GM08714 (cell line): ENCODE measurements at regions not wholly inside any gene's neighbourhood (a gene's known extent, or its start where the extent isn't known, plus 50 kb on each side); places are given as distances from the start of the nearest gene placed in this dataset.
"Not testable (repeated sequence)": the region's sequence is repeated elsewhere in the genome, so short reads cannot be mapped to it uniquely, and the experiment has no call there.

Experiments
- H3K4me3 ChIP-seq: fragments of 200-500 bp; sonication (Bioruptor generic); 2 replicates; pipeline ENCODE4 v1.5.1; 2014; ENCODE audit warnings: mild to moderate bottlenecking, low read length, inconsistent platforms
- ZNF274 ChIP-seq: IDR thresholded peaks from 2 replicates; pipeline ENCODE4 v1.6.1; 2012; ENCODE audit warnings: mild to moderate bottlenecking, low read depth, low read length

DNA sequence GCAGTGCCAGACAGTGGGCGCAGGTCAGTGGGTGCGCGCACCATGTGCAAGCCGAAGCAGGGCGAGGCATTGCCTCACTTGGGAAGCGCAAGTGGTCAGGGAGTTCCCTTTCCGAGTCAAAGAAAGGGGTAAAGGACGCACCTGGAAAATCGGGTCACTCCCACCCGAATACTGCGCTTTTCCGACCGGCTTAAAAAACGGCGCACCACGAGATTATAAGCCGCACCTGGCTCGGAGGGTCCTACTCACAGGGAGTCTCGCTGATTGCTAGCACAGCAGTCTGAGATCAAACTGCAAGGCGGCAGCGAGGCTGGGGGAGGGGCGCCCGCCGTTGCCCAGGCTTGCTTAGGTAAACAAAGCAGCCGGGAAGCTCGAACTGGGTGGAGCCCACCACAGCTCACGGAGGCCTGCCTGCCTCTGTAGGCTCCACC lies 77.9 kb downstream of the NR4A2 start:
- not testable (repeated sequence) for H3K4me3 ChIP-seq

DNA sequence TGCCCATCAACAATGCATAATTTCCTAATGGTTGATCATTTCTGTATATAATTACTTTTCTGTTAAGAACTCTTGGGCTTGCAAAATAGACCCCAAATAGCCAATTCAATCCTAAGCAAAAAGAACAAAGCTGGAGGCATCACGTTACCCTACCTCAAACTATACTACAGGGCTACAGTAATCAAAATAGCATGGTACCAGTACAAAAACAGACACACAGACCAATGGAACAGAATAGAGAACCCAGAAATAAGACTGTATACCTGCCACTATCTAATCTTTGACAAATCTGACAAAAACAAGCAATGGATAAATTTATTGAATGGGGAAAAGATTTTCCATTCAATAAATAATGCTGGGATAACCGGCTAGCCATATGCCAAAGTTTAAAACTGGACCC lies 78.8 kb downstream of the NR4A2 start:
- H3K4me3 ChIP-seq: no peak overlapping the region
- TF ChIP-seq ZNF274: no peak

DNA sequence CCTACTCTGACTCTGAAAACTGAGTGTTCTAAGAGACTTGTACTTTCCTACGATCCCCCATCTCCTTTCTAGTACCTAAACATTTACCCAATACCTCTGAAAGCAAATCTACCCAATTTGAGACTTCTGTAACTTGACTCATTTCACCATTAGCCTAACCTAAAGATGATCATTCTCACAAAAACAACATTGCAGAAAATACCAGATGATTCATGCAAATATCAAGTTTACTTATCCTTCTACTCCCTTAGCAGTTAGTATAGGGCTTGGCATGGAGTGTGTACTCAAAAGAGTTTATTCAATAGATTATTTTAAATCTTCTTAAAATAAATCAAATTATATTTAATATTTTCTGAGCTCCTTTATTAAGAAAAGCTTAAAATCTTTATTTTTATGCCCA lies 89.6 kb downstream of the NR4A2 start:
- H3K4me3 ChIP-seq: no peak overlapping the region

DNA sequence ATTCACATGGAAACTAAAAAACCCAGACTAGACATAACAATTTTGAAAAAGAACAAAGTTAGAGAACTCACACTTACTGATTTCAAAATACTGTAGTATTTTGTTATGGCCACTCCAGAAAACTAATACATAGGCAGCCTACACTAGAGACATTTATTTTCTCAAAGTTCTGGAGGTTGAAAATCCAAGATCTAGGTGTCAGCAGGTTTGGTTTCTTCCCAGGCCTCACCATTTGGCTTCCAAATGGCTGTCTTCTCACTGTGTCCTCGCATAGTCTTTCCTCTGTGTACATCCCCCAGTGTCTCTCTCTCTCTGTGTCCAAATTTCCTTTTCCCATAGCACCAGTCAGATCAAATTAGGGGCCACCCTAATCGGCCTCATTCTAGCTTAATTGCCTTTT lies 95.0 kb downstream of the NR4A2 start:
- no peak for TF ChIP-seq ZNF274

More for the DNA sequence above, 89.6 kb downstream of the NR4A2 start:
- TF ChIP-seq ZNF274: no peak

DNA sequence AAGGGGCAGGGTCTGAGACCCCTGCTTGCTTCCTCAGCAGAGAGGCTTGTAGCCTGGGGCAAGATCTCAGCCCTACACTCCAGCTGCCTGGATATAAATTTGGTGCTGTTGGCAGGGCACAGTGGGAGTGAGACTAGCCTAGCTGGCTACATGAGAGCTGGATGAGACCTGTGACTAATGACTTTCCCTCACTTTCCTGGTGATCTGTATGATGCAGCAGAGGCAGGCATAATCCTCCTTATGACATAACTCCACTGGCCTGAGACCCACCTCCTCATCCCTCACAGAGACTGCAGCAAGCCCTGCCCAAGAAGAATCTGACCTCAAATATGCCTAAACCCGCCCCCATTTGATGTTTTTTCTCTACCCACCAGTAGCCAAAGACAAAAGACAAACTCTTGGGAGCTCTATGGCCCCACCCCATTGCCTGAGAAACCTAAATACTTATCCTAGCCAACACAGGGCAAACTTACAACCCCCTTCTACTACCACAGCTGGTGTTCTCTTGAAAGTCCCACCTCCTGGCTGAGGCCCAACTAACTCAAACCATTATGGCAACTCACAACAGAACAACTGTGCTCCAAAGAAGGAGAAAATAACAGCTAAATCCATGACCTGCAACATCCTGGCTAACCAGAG lies 102.7 kb downstream of the NR4A2 start:
- no peak overlapping the region for H3K4me3 ChIP-seq
- no peak for TF ChIP-seq ZNF274

More for the DNA sequence above, 95.0 kb downstream of the NR4A2 start:
- no peak overlapping the region for H3K4me3 ChIP-seq

DNA sequence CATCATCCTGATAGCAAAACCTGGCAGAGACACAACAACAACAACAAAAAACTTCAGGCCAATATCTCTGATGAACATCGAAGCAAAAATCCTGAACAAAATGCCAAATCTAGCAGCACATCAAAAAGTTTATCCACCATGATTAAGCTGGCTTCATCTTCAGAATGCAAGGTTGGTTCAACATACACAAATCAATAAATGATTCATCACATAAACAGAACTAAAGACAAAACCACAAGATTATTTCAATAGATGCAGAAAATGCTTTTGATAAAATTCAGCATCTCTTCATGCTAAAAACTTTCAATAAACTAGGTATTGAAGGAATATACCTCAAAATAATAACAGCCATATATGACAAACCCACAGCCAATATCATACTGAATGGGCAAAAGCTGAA lies 109.2 kb downstream of the NR4A2 start:
- H3K4me3 ChIP-seq: not testable (repeated sequence)

- H3K4me3 ChIP-seq: no peak overlapping the region
- TF ChIP-seq ZNF274: no peak
These were observed 110.8 kb downstream of the NR4A2 start for GRCh38 chr2:156221703-156222102.

DNA sequence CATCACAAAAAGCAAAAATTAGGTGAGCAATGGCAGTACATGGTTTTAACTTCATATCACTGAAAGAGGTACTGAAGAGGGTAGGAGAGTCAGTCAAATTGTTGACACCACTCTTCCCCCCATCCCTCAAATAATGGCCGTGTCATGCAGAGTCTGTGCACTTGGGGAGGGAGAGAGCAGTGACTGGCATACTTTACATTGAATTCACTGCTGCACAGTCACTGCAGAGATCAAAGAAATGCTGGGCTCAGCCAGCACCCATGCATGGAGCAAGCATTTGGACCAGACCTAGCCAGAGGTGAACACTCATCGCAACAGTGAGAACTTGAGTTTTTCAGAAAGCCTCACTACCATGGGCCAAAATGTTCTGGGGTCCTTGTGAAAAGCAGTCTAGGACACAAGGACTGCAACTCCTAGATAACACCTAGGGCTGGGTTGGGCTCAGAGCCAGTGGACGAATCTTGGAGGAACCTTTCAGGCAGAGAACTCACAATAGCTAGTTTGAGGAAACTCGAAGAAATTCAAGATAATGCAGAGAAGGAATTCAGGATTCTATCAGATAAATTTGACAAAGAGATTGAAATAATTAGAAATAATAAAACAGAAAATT lies 112.9 kb downstream of the NR4A2 start:
- H3K4me3 ChIP-seq: no peak overlapping the region
- no peak for TF ChIP-seq ZNF274

GRCh38 chr2:156215656-156216055 lies 116.9 kb downstream of the NR4A2 start:
- no peak for TF ChIP-seq ZNF274
- no peak overlapping the region for H3K4me3 ChIP-seq

DNA sequence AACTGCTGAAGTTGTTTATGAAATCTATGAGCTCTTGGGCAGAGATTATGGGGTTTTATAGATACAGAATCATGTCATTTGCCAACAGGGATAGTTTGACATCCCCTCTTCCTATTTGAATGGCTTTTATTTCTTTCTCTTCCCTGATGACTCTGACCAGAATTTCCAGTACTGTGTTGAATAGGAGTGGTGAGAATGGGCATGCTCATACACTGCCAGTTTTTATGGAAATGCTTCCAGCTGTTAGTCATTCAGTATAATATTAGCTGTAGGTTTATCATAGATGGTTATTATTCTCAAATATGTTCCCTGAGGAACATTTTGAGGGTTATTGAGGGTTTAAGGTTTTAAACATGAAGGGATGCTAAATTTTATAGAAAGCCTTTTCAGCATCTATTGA lies 121.2 kb downstream of the NR4A2 start:
- no peak for TF ChIP-seq ZNF274
- no peak overlapping the region for H3K4me3 ChIP-seq

DNA sequence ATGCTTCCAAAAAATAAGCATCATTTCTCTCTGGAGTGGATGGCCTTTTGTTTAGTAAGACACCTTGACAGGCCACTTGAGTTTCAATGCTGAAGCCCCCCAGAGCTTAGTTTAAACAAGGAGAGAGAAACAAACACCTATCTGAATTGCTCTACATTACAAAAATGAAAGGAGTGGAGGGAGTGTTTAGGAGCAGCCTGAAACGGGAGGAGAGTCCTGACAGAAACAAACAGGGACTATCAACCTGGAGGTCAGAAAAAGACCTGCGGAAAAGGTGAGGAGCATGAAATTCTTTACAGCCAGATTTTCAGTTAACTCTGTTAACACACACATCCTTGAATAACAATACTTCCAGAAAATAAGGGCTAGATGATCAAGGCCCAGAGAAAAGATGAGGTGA lies 126.2 kb downstream of the NR4A2 start:
- no peak for TF ChIP-seq ZNF274
- H3K4me3 ChIP-seq: no peak overlapping the region

- no peak overlapping the region for H3K4me3 ChIP-seq
- TF ChIP-seq ZNF274: no peak
These were observed 132.9 kb downstream of the NR4A2 start for GRCh38 chr2:156199588-156199987.

DNA sequence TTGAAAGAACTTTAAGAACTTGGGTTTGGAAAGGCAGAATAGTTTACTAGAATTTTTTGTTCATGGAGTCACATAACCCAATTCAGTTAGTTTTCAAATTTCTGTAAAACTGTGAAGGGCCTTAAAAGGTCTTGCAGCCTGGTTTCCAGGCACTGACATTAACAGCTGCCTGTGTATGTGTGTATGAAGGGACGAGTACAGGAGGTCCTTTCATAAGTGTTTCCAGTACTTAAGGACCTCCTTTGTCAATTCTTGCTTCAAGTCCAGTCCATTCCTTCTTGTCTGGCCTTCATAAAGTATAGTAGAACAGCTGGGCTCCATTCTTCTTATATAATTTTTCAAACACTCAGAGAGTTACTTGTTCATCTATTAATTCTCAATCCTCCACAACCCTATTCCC lies 136.5 kb downstream of the NR4A2 start:
- no peak for TF ChIP-seq ZNF274
- no peak overlapping the region for H3K4me3 ChIP-seq

GRCh38 chr2:156192468-156192867 lies 140.1 kb downstream of the NR4A2 start:
- H3K4me3 ChIP-seq: no peak overlapping the region
- no peak for TF ChIP-seq ZNF274

- TF ChIP-seq ZNF274: no peak
- H3K4me3 ChIP-seq: no peak overlapping the region
These were observed 141.0 kb downstream of the NR4A2 start for GRCh38 chr2:156191527-156191926.

DNA sequence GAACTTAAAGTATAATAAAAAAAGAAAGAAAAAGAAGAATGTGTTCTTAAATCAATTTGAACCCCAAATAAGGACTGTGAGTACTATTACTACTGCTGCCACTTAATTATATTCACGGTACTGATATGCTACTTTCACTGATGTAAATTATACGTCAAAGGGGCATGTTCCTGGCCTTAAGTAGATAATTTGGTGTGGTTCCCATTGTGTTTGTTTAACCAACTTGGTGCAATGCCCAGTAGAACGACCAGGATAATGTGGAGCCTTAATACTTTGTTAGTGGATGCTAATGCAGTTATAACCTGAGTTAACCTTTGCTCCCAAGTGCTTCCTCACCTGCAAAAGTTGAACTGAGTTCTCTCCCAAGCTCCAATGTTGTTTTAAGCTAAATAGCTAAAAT lies 142.0 kb downstream of the NR4A2 start:
- H3K4me3 ChIP-seq: no peak overlapping the region
- TF ChIP-seq ZNF274: no peak
